IMR-90 (cell line): ENCODE measurements at regions not wholly inside any gene's neighbourhood (a gene's known extent, or its start where the extent isn't known, plus 50 kb on each side); places are given as distances from the start of the nearest gene placed in this dataset.

Experiments
- ATAC-seq: fragments of 200-7000 bp; cut with Tn5 transposase; 2 replicates; pipeline ENCODE4 v1.9.1; 2020; ENCODE audit warnings: low read depth, mild to moderate bottlenecking, moderate library complexity
- BruUV-seq: library from RNA; stranded (reverse); fragments of 400-500 nt; replicated peaks from 2 replicates; lab custom pipeline; 2021; lab: Mats Ljungman, UMichigan
- CTCF ChIA-PET: fragments of 300-600 bp; formaldehyde crosslinking; extraction: SDS; loops from one replicate; lab custom pipeline; 2021; ENCODE audit warnings: antibody characterized with exemption; lab: Yijun Ruan, JAX
- POLR2A ChIA-PET: fragments of 300-600 bp; sonication (Branson Sonifier 250); formaldehyde crosslinking; loops from one replicate; lab custom pipeline; 2022; ENCODE audit warnings: antibody characterized with exemption; ENCODE audit not compliant: unreplicated experiment; lab: Charles Lee
- DNase-seq: peaks from one replicate; pipeline ENCODE4 v3.0.0; 2013
- H2AFZ ChIP-seq: replicated peaks from 2 replicates; pipeline ENCODE3; 2013; ENCODE audit warnings: low read length, mild to moderate bottlenecking; ENCODE audit not compliant: poor library complexity
- H2AK5ac ChIP-seq: 2 replicates; pipeline ENCODE4 v1.6.1; 2013; ENCODE audit warnings: low read depth, low read length, inconsistent platforms
- H2AK9ac ChIP-seq: replicated peaks from 2 replicates; pipeline ENCODE3; 2013; ENCODE audit warnings: mild to moderate bottlenecking, low read depth, low read length, moderate library complexity; ENCODE audit not compliant: poor library complexity
- H2BK120ac ChIP-seq: 2 replicates; pipeline ENCODE4 v1.6.1; 2013; ENCODE audit warnings: low read depth, low read length, inconsistent platforms
- H2BK15ac ChIP-seq: 3 replicates; pipeline ENCODE4 v1.6.1; 2013; ENCODE audit warnings: low read depth, low read length, inconsistent platforms
- H2BK20ac ChIP-seq: 2 replicates; pipeline ENCODE4 v1.6.1; 2013; ENCODE audit warnings: low read depth, mild to moderate bottlenecking, inconsistent platforms, low read length, moderate library complexity
- H2BK5ac ChIP-seq: 2 replicates; pipeline ENCODE4 v1.6.1; 2013; ENCODE audit warnings: mild to moderate bottlenecking, low read depth, low read length, inconsistent platforms; ENCODE audit not compliant: poor library complexity, severe bottlenecking
- H3K14ac ChIP-seq: replicated peaks from 2 replicates; pipeline ENCODE4 v1.6.1; 2013; ENCODE audit warnings: low read depth, low read length, inconsistent platforms
- H3K18ac ChIP-seq: 2 replicates; pipeline ENCODE4 v1.6.1; 2013; ENCODE audit warnings: low read depth, low read length, control low read depth
- H3K23ac ChIP-seq: 2 replicates; pipeline ENCODE4 v1.6.1; 2013; ENCODE audit warnings: low read depth, low read length, inconsistent platforms
- H3K27ac ChIP-seq: 2 replicates; pipeline ENCODE4 v1.5.1; 2013; ENCODE audit warnings: mild to moderate bottlenecking, control low read depth, low read length; ENCODE audit not compliant: insufficient read depth
- H3K27me3 ChIP-seq: 2 replicates; pipeline ENCODE4 v1.6.1; 2013; ENCODE audit warnings: low read length; ENCODE audit not compliant: control insufficient read depth, insufficient read depth
- H3K36me3 ChIP-seq: 2 replicates; pipeline ENCODE4 v1.6.1; 2013; ENCODE audit warnings: low read length, mixed read lengths; ENCODE audit not compliant: control insufficient read depth, insufficient read depth
- H3K4ac ChIP-seq: 2 replicates; pipeline ENCODE4 v1.6.1; 2013; ENCODE audit warnings: low read depth, low read length, inconsistent platforms
- H3K4me1 ChIP-seq: 2 replicates; pipeline ENCODE4 v1.6.1; 2013; ENCODE audit warnings: low read length, mixed read lengths; ENCODE audit not compliant: control insufficient read depth, insufficient read depth
- H3K4me2 ChIP-seq: 2 replicates; pipeline ENCODE4 v1.6.1; 2013; ENCODE audit warnings: low read depth, mild to moderate bottlenecking, control low read depth, low read length, moderate library complexity
- H3K4me3 ChIP-seq: 2 replicates; pipeline ENCODE4 v1.5.1; 2013; ENCODE audit warnings: low read depth, mild to moderate bottlenecking, control low read depth, low read length, moderate library complexity; ENCODE audit not compliant: insufficient read depth
- H3K56ac ChIP-seq: 2 replicates; pipeline ENCODE4 v1.6.1; 2013; ENCODE audit warnings: low read length, inconsistent platforms; ENCODE audit not compliant: insufficient read depth; ENCODE audit errors: extremely low read depth
- H3K79me1 ChIP-seq, 2 experiments: 2 replicates each; pipeline ENCODE4 v1.6.1; 2013; ENCODE audit warnings: low read length in 2 of 2, inconsistent platforms in 1 of 2, low read depth in 1 of 2
- H3K9ac ChIP-seq: 2 replicates; pipeline ENCODE4 v1.6.1; 2013; ENCODE audit warnings: low read depth, low read length, control low read depth
- H3K9me1 ChIP-seq: 2 replicates; pipeline ENCODE4 v1.6.1; 2013; ENCODE audit warnings: low read length, inconsistent platforms; ENCODE audit not compliant: insufficient read depth
- H3K9me3 ChIP-seq: 2 replicates; pipeline ENCODE4 v1.6.1; 2013; ENCODE audit warnings: low read length; ENCODE audit not compliant: control insufficient read depth, insufficient read depth
- H4K20me1 ChIP-seq: 2 replicates; pipeline ENCODE4 v1.6.1; 2013; ENCODE audit warnings: low read length, inconsistent platforms; ENCODE audit not compliant: insufficient read depth
- H4K5ac ChIP-seq: 2 replicates; pipeline ENCODE4 v1.6.1; 2013; ENCODE audit warnings: mild to moderate bottlenecking, low read depth, low read length, control low read depth
- H4K8ac ChIP-seq, 2 experiments: 2 replicates each; pipeline ENCODE4 v1.6.1; 2013; ENCODE audit warnings: low read depth in 2 of 2, low read length in 2 of 2, control low read depth in 1 of 2, inconsistent platforms in 1 of 2
- H4K91ac ChIP-seq: 2 replicates; pipeline ENCODE4 v1.6.1; 2013; ENCODE audit warnings: low read depth, low read length, inconsistent platforms; ENCODE audit not compliant: insufficient read depth
- BHLHE40 ChIP-seq: fragments of 150-350 bp; IDR thresholded peaks from 2 replicates; pipeline ENCODE4 v1.6.1; 2016; ENCODE audit warnings: mild to moderate bottlenecking, low read depth, low read length
- CEBPB ChIP-seq: IDR thresholded peaks from 2 replicates; pipeline ENCODE4 v1.6.1; 2012; ENCODE audit warnings: low read depth, low read length, improper control_type of control experiment
- CHD1 ChIP-seq: IDR thresholded peaks from 2 replicates; pipeline ENCODE4 v1.6.1; 2012; ENCODE audit warnings: low read depth, low read length, improper control_type of control experiment
- FOS ChIP-seq: fragments of 150-350 bp; IDR thresholded peaks from 2 replicates; pipeline ENCODE4 v1.6.1; 2016; ENCODE audit warnings: low read depth, low read length
- MAFK ChIP-seq: IDR thresholded peaks from 2 replicates; pipeline ENCODE4 v1.6.1; 2012; ENCODE audit warnings: low read depth, low read length, improper control_type of control experiment
- MAZ ChIP-seq: IDR thresholded peaks from 2 replicates; pipeline ENCODE4 v1.6.1; 2012; ENCODE audit warnings: low read depth, mild to moderate bottlenecking, low read length, improper control_type of control experiment, moderate library complexity, borderline replicate concordance
- MXI1 ChIP-seq: IDR thresholded peaks from 2 replicates; pipeline ENCODE4 v1.6.1; 2012; ENCODE audit warnings: low read depth, mild to moderate bottlenecking, low read length, moderate library complexity, borderline replicate concordance
- NFE2L2 ChIP-seq: fragments of 150-350 bp; IDR thresholded peaks from 2 replicates; pipeline ENCODE4 v1.6.1; 2016; ENCODE audit warnings: low read depth, mild to moderate bottlenecking, low read length
- POLR2A ChIP-seq: IDR thresholded peaks from 2 replicates; pipeline ENCODE4 v1.6.1; 2012; ENCODE audit warnings: mild to moderate bottlenecking, low read depth, low read length
- RAD21 ChIP-seq: IDR thresholded peaks from 2 replicates; pipeline ENCODE4 v1.6.1; 2012; ENCODE audit warnings: low read length, improper control_type of control experiment
- RCOR1 ChIP-seq: IDR thresholded peaks from 2 replicates; pipeline ENCODE4 v1.6.1; 2012; ENCODE audit warnings: mild to moderate bottlenecking, low read length, improper control_type of control experiment; ENCODE audit not compliant: insufficient replicate concordance
- RFX5 ChIP-seq: IDR thresholded peaks from 2 replicates; pipeline ENCODE4 v1.8.0; 2012; ENCODE audit warnings: low read depth, mild to moderate bottlenecking, low read length, moderate library complexity
- SMC3 ChIP-seq: fragments of 150-350 bp; IDR thresholded peaks from 2 replicates; pipeline ENCODE4 v1.6.1; 2016; ENCODE audit warnings: low read depth, mild to moderate bottlenecking, antibody characterized with exemption, low read length, moderate library complexity
- WGBS, 2 experiments: methylation state at CpG; one replicate each; pipeline versions ENCODE4 v1.1.5 to v1.1.7; 2013; ENCODE audit warnings: missing lambda C conversion rate in 2 of 2; ENCODE audit not compliant: insufficient read length in 1 of 2; ENCODE audit errors: extremely low coverage in 2 of 2; 5-methylcytosine and 5-hydroxymethylcytosine counted together
- dilution Hi-C: fragments of 300-500 bp; cut with HindIII; formaldehyde crosslinking; loops from one replicate; pipeline ENCODE4 v1.14.3; 2018; ENCODE audit warnings: low sequenced_read_pairs; ENCODE audit not compliant: unreplicated experiment
- in situ Hi-C: fragments of 300-500 bp; cut with MboI; formaldehyde crosslinking; loops from 3 replicates; pipeline ENCODE4 v1.14.3; 2019; ENCODE audit warnings: low sequenced_read_pairs, inconsistent platforms, mixed read lengths
- intact Hi-C: fragments of 100-400 bp; cut with micrococcal nuclease; formaldehyde crosslinking; loops from 2 replicates; pipeline ENCODE4 v1.10.0; 2022
- TF ChIP-seq, protein P1 (sequence below): conservative IDR thresholded peaks from 2 replicates; pipeline ENCODE4 v1.5.1; 2012; ENCODE audit warnings: mild to moderate bottlenecking, low read depth, low read length, improper control_type of control experiment
- TF ChIP-seq, protein P2 (sequence below): fragments of 150-350 bp; IDR thresholded peaks from 2 replicates; pipeline ENCODE4 v1.6.1; 2016; ENCODE audit warnings: low read depth, mild to moderate bottlenecking, low read length, moderate library complexity, borderline replicate concordance
- TF ChIP-seq, protein P3 (sequence below): fragments of 150-350 bp; IDR thresholded peaks from 2 replicates; pipeline ENCODE4 v1.6.1; 2017; ENCODE audit warnings: mild to moderate bottlenecking, antibody characterized with exemption, low read length, low read depth

DNA sequence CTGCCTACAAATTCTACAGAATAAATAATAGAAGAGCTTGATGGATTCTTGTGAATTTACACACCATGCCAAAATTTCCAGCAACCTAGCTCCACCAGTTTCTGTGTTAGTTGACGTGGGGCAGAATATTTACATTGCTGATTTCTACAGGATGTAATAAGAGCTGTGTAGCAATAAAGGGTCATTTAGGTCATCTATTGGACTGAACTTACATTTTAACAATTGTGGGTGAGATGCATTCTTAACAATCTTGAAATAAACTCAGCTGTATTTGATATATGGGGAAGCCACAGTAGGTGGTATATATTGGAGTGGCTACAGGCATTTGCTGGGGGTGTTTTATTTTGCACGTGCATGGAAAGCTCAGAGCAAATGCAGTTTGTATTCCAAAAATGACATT lies 655.3 kb downstream of the IQCM start:
- H2AFZ ChIP-seq, result no peak overlapping the region
- peak overlapping the region; percentile 45 for H2BK5ac ChIP-seq
- WGBS, 2 experiments, result no CpG with 5 or more reads among the region's 2 CpGs
- peaks cover 16% of the 10 kb centered on the region for H3K4me1 ChIP-seq
- H2BK15ac ChIP-seq, result no peak overlapping the region
- H3K9me3 ChIP-seq, result no peaks in the 10 kb centered on the region
- no peak overlapping the region for H3K56ac ChIP-seq
- H3K36me3 ChIP-seq, result no peaks in the 10 kb centered on the region
- no peak overlapping the region for H2AK5ac ChIP-seq
- no peak overlapping the region; a peak in 1 of 4 replicates for H4K8ac ChIP-seq
- no peaks in the 10 kb centered on the region for H3K79me1 ChIP-seq
- peaks cover 3% of the 10 kb centered on the region; the same call in 1 of the 2 replicates for H3K9me1 ChIP-seq
- peak overlapping the region; percentile 53; the same call in 1 of the 2 replicates for H3K4ac ChIP-seq
- H4K5ac ChIP-seq, result no peak overlapping the region
- peak overlapping the region; percentile 64; the same call in 1 of the 2 replicates for H3K18ac ChIP-seq
- H2BK20ac ChIP-seq, result peak overlapping the region; percentile 21; the same call in 1 of the 2 replicates
- DNase-seq, result no peak
- dilution Hi-C loops (no loop called here), intact Hi-C loops (loop anchor here (5.0 kb wide), 1 partner anchor 737 kb away; no protein-coding TSS in a partner anchor), in situ Hi-C loops (no loop called here)
- H2AK9ac ChIP-seq, result no peak overlapping the region
- BruUV-seq, result no TSS peak
- no peak overlapping the region for H3K4me3 ChIP-seq
- H2BK120ac ChIP-seq, result peak overlapping the region; percentile 9
- no peak overlapping the region for H3K4me2 ChIP-seq
- H4K20me1 ChIP-seq, result no peaks in the 10 kb centered on the region
- no peak overlapping the region for H4K91ac ChIP-seq
- no peak overlapping the region for H3K9ac ChIP-seq
- no peak overlapping the region for H3K23ac ChIP-seq
- H3K27me3 ChIP-seq, result no peaks in the 10 kb centered on the region
- ChIA-PET CTCF (interaction anchor here (1.0 kb wide), 1 partner anchor 46 kb away, joined by 3 read pairs; no protein-coding TSS in a partner anchor), POLR2A (no interaction called here)
- no peak overlapping the region for H3K27ac ChIP-seq
- TF ChIP-seq CEBPB, result no peak
- TF ChIP-seq, protein P1, sequence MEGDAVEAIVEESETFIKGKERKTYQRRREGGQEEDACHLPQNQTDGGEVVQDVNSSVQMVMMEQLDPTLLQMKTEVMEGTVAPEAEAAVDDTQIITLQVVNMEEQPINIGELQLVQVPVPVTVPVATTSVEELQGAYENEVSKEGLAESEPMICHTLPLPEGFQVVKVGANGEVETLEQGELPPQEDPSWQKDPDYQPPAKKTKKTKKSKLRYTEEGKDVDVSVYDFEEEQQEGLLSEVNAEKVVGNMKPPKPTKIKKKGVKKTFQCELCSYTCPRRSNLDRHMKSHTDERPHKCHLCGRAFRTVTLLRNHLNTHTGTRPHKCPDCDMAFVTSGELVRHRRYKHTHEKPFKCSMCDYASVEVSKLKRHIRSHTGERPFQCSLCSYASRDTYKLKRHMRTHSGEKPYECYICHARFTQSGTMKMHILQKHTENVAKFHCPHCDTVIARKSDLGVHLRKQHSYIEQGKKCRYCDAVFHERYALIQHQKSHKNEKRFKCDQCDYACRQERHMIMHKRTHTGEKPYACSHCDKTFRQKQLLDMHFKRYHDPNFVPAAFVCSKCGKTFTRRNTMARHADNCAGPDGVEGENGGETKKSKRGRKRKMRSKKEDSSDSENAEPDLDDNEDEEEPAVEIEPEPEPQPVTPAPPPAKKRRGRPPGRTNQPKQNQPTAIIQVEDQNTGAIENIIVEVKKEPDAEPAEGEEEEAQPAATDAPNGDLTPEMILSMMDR, result no peak
- TF ChIP-seq, protein P2, sequence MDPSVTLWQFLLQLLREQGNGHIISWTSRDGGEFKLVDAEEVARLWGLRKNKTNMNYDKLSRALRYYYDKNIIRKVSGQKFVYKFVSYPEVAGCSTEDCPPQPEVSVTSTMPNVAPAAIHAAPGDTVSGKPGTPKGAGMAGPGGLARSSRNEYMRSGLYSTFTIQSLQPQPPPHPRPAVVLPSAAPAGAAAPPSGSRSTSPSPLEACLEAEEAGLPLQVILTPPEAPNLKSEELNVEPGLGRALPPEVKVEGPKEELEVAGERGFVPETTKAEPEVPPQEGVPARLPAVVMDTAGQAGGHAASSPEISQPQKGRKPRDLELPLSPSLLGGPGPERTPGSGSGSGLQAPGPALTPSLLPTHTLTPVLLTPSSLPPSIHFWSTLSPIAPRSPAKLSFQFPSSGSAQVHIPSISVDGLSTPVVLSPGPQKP, result no peak
- TF ChIP-seq MAFK, result no peak
- no peak for TF ChIP-seq RFX5
- TF ChIP-seq FOS, result no peak
- TF ChIP-seq MXI1, result no peak
- TF ChIP-seq BHLHE40, result no peak
- TF ChIP-seq SMC3, result no peak
- TF ChIP-seq RCOR1, result no peak
- no peak for TF ChIP-seq MAZ
- TF ChIP-seq CHD1, result no peak
- TF ChIP-seq, protein P3, sequence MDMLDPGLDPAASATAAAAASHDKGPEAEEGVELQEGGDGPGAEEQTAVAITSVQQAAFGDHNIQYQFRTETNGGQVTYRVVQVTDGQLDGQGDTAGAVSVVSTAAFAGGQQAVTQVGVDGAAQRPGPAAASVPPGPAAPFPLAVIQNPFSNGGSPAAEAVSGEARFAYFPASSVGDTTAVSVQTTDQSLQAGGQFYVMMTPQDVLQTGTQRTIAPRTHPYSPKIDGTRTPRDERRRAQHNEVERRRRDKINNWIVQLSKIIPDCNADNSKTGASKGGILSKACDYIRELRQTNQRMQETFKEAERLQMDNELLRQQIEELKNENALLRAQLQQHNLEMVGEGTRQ, result no peak
- TF ChIP-seq NFE2L2, result no peak
- TF ChIP-seq POLR2A, result no peak
- no peak for TF ChIP-seq RAD21
- H3K14ac ChIP-seq, result peak overlapping the region; percentile 43; the same call in 1 of the 2 replicates
- no peak for ATAC-seq
